GM08714 (cell line): ENCODE measurements at regions not wholly inside any gene's neighbourhood (a gene's known extent, or its start where the extent isn't known, plus 50 kb on each side); places are given as distances from the start of the nearest gene placed in this dataset.
"Not testable (repeated sequence)": the region's sequence is repeated elsewhere in the genome, so short reads cannot be mapped to it uniquely, and the experiment has no call there.

ENCODE experiments used
- H3K4me3 ChIP-seq: fragments of 200-500 bp; sonication (Bioruptor generic); 2 replicates; pipeline ENCODE4 v1.5.1; 2014; ENCODE audit warnings: mild to moderate bottlenecking, low read length, inconsistent platforms
- ZNF274 ChIP-seq: IDR thresholded peaks from 2 replicates; pipeline ENCODE4 v1.6.1; 2012; ENCODE audit warnings: mild to moderate bottlenecking, low read depth, low read length

- no peak for TF ChIP-seq ZNF274
These were observed 880.9 kb downstream of the PRIM2 start for GRCh38 chr6:58198301-58198700.

GRCh38 chr6:58237124-58237523, 919.7 kb downstream of the PRIM2 start:
- not testable (repeated sequence) for H3K4me3 ChIP-seq

More at GRCh38 chr6:58198301-58198700, 880.9 kb downstream of the PRIM2 start:
- H3K4me3 ChIP-seq, result no peak overlapping the region

- not testable (repeated sequence) for H3K4me3 ChIP-seq
These were observed 921.0 kb downstream of the PRIM2 start for GRCh38 chr6:58238421-58238820.

GRCh38 chr6:58257625-58258024, 940.2 kb downstream of the PRIM2 start:
- H3K4me3 ChIP-seq, result not testable (repeated sequence)

- H3K4me3 ChIP-seq, result no peak overlapping the region
- TF ChIP-seq ZNF274, result no peak
These were observed 972.7 kb downstream of the PRIM2 start for GRCh38 chr6:58290177-58290576.

GRCh38 chr6:58291319-58291718, 973.9 kb downstream of the PRIM2 start:
- not testable (repeated sequence) for H3K4me3 ChIP-seq

GRCh38 chr6:58307901-58308300, 990.5 kb downstream of the PRIM2 start:
- not testable (repeated sequence) for H3K4me3 ChIP-seq

GRCh38 chr6:58332108-58332507, 1014.7 kb downstream of the PRIM2 start:
- not testable (repeated sequence) for H3K4me3 ChIP-seq

- not testable (repeated sequence) for H3K4me3 ChIP-seq
These were observed 1024.9 kb downstream of the PRIM2 start for GRCh38 chr6:58342287-58342686.

- H3K4me3 ChIP-seq, result not testable (repeated sequence)
These were observed 1030.1 kb downstream of the PRIM2 start for GRCh38 chr6:58347534-58347933.

GRCh38 chr6:58351619-58352018, 1034.2 kb downstream of the PRIM2 start:
- H3K4me3 ChIP-seq, result not testable (repeated sequence)

- H3K4me3 ChIP-seq, result not testable (repeated sequence)
These were observed 1041.0 kb downstream of the PRIM2 start for GRCh38 chr6:58358452-58358851.

GRCh38 chr6:58365856-58366255, 1048.4 kb downstream of the PRIM2 start:
- not testable (repeated sequence) for H3K4me3 ChIP-seq

GRCh38 chr6:58406659-58407058, 1089.2 kb downstream of the PRIM2 start:
- not testable (repeated sequence) for H3K4me3 ChIP-seq

GRCh38 chr6:58419321-58419720, 1101.9 kb downstream of the PRIM2 start:
- TF ChIP-seq ZNF274, result no peak
- H3K4me3 ChIP-seq, result no peak overlapping the region
